ENCODE measurements at regions not wholly inside any gene's neighbourhood (a gene's known extent, or its start where the extent isn't known, plus 50 kb on each side); places are given as distances from the start of the nearest gene placed in this dataset.

- no peak for DNase-seq (ENCODE audit: low spot score)
Observed at GRCh38 chr1:56189946-56190805, 389.2 kb downstream of the PLPP3 start.

- no peak for DNase-seq (ENCODE audit: low spot score)
Observed at GRCh38 chr1:56189454-56189853, 389.9 kb downstream of the PLPP3 start.

- DNase-seq (ENCODE audit: low spot score), result no peak
Observed at GRCh38 chr1:56188855-56189254, 390.5 kb downstream of the PLPP3 start.

- DNase-seq (ENCODE audit: low spot score), result no peak
Observed at GRCh38 chr1:56188221-56188620, 391.1 kb downstream of the PLPP3 start.

- DNase-seq (ENCODE audit: low spot score), result no peak
Observed at GRCh38 chr1:56187405-56187804, 392.0 kb downstream of the PLPP3 start.

- DNase-seq (ENCODE audit: low spot score), result no peak
Observed at GRCh38 chr1:56185493-56185892, 393.9 kb downstream of the PLPP3 start.

GRCh38 chr1:56183151-56183550, 396.2 kb downstream of the PLPP3 start:
- no peak for DNase-seq (ENCODE audit: low spot score)

- no peak for DNase-seq (ENCODE audit: low spot score)
Observed at GRCh38 chr1:56180520-56181190, 398.7 kb downstream of the PLPP3 start.

- no peak for DNase-seq (ENCODE audit: low spot score)
Observed at GRCh38 chr1:56179543-56179942, 399.8 kb downstream of the PLPP3 start.

- DNase-seq (ENCODE audit: low spot score), result no peak
Observed at GRCh38 chr1:56175211-56175610, 404.2 kb downstream of the PLPP3 start.

GRCh38 chr1:56174176-56174885, 405.0 kb downstream of the PLPP3 start:
- DNase-seq (ENCODE audit: low spot score), result no peak

GRCh38 chr1:56173736-56174135, 405.6 kb downstream of the PLPP3 start:
- no peak for DNase-seq (ENCODE audit: low spot score)

- no peak for DNase-seq (ENCODE audit: low spot score)
Observed at GRCh38 chr1:56171670-56172069, 407.7 kb downstream of the PLPP3 start.

- no peak for DNase-seq (ENCODE audit: low spot score)
Observed at GRCh38 chr1:56170784-56171320, 408.5 kb downstream of the PLPP3 start.

- no peak for DNase-seq (ENCODE audit: low spot score)
Observed at GRCh38 chr1:56169856-56170255, 409.5 kb downstream of the PLPP3 start.

GRCh38 chr1:56168176-56168575, 411.2 kb downstream of the PLPP3 start:
- DNase-seq (ENCODE audit: low spot score), result no peak

- DNase-seq (ENCODE audit: low spot score), result no peak
Observed at GRCh38 chr1:56167596-56167995, 411.8 kb downstream of the PLPP3 start.

- DNase-seq (ENCODE audit: low spot score), result no peak
Observed at GRCh38 chr1:56160773-56161315, 418.5 kb downstream of the PLPP3 start.

GRCh38 chr1:56156971-56157876, 422.1 kb downstream of the PLPP3 start:
- DNase-seq (ENCODE audit: low spot score), result no peak

GRCh38 chr1:56153276-56153675, 426.1 kb downstream of the PLPP3 start:
- no peak for DNase-seq (ENCODE audit: low spot score)

GRCh38 chr1:56152635-56153034, 426.7 kb downstream of the PLPP3 start:
- no peak for DNase-seq (ENCODE audit: low spot score)
